Motor neuron (in vitro differentiated cells): ENCODE measurements at regions not wholly inside any gene's neighbourhood (a gene's known extent, or its start where the extent isn't known, plus 50 kb on each side); places are given as distances from the start of the nearest gene placed in this dataset.

ENCODE experiments used
- ATAC-seq, 8 experiments: fragments of 200-7000 bp; cut with Tn5 transposase; replicated peaks in 6 of 8; 2 replicates each; pipeline ENCODE4 v1.8.0; 2021; ENCODE audit warnings: mild to moderate bottlenecking in 8 of 8, moderate library complexity in 8 of 8
- H3K27ac ChIP-seq, 2 donors: fragments of 250-450 bp; sonication (Bioruptor Pico); 2 replicates each; pipeline ENCODE4 v1.9.0; 2021; ENCODE audit warnings: antibody characterized with exemption in 2 of 2, mild to moderate bottlenecking in 2 of 2, moderate library complexity in 1 of 2
- H3K4me1 ChIP-seq, 2 donors: fragments of 250-450 bp; sonication (Bioruptor Pico); replicated peaks in 1 of 2; 2 replicates each; pipeline ENCODE4 v1.6.1; 2021; ENCODE audit warnings: antibody characterized with exemption in 2 of 2, mild to moderate bottlenecking in 2 of 2, moderate library complexity in 1 of 2
- H3K4me3 ChIP-seq, 5 donors: fragments of 250-450 bp; sonication (Bioruptor Pico); 2 replicates each; pipeline ENCODE4 v1.9.0; 2021; ENCODE audit warnings: antibody characterized with exemption in 5 of 5, mild to moderate bottlenecking in 5 of 5, moderate library complexity in 4 of 5
- WGBS, 10 experiments: fragments of 450-650 bp; shearing (Covaris generic); methylation state at CpG; one replicate each; pipeline ENCODE4 v1.0.0; 2022; 5-methylcytosine and 5-hydroxymethylcytosine counted together
- in situ Hi-C, 9 experiments: fragments of 400-800 bp; cut with MboI; loops; one replicate each; pipeline ENCODE4 v1.15.0; 2021; ENCODE audit warnings: low sequenced_read_pairs in 9 of 9, low pct_unique_long_range_greater_than_20kb in 2 of 9; ENCODE audit not compliant: unreplicated experiment in 9 of 9

- Histone ChIP-seq H3K4me3 (no peak overlapping the region), H3K4me1 (peaks cover 0 to 3% of the 10 kb centered on the region in 2 donors), H3K27ac (no peak overlapping the region)
- ATAC-seq, result peak in 5 of 8 experiments; percentile 28 to 84 (median 74)
- 0 to 75% (median 25%) methylated on average over 2 of the region's 2 CpGs; no CpG with 5 or more reads in 3 of the 10 experiments for WGBS, 10 experiments
- in situ Hi-C loops, result loop anchor here in 4 of 9 experiments (25.0 kb wide), 1 partner anchor 856 kb away; no protein-coding TSS in a partner anchor
Measured at GRCh38 chr13:78993792-78994191, 334.8 kb upstream of the OBI1 start.

DNA sequence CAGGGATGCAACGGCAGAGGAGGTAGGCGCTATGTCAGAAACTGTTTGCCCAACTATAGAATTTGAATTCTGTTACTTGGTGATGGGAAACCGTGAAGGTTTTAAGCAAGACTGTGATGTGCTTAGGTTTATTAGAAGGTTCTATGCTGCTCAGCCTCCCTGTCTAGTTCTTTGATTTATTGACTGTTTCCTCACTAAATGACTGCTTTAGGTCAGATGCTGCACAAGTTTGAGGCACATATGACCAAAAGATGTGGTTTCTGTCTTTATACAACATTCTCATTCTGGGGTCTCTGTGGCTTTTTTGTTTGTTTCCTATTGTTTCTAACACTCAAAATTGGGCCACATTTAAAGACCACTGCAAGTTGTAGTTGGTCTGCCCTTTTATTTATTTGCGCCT lies 323.0 kb upstream of the OBI1 start:
- 41 to 100% (median 64%) methylated on average over 1 to 4 of the region's 4 CpGs for whole genome bisulfite sequencing, 10 experiments
- no peak for ATAC-seq
- Histone ChIP-seq H3K4me1 (no peaks in the 10 kb centered on the region), H3K4me3 (no peak overlapping the region), H3K27ac (no peak overlapping the region)
- in situ Hi-C loops, result loop anchor here in 4 of 9 experiments (25.0 kb wide), 1 partner anchor 845 kb away; no protein-coding TSS in a partner anchor

- Histone ChIP-seq H3K4me3 (no peak overlapping the region), H3K4me1 (no peaks in the 10 kb centered on the region), H3K27ac (no peak overlapping the region)
- 8 to 100% (median 94%) methylated on average over 1 to 5 of the region's 5 CpGs for WGBS, 10 experiments
- no peak for ATAC-seq
- in situ Hi-C loops, result loop anchor here in 6 of 9 experiments (10.0 to 25.0 kb wide), 2 partner anchors 842 to 845 kb away; no protein-coding TSS in a partner anchor
Measured at GRCh38 chr13:78979349-78979748, 320.4 kb upstream of the OBI1 start.

GRCh38 chr13:78978381-78978998 lies 319.5 kb upstream of the OBI1 start:
- no peak overlapping the region for H3K4me3 ChIP-seq
- H3K4me1 ChIP-seq, result no peaks in the 10 kb centered on the region
- no peak overlapping the region for H3K27ac ChIP-seq
- in situ Hi-C loops, result loop anchor here in 6 of 9 experiments (10.0 to 25.0 kb wide), 2 partner anchors 841 to 844 kb away; no protein-coding TSS in a partner anchor
- ATAC-seq, result peak; percentile 48 to 91 (median 68)
- whole genome bisulfite sequencing, 10 experiments, result 0 to 43% (median 14%) methylated on average over 1 to 2 of the region's 2 CpGs; no CpG with 5 or more reads in 4 of the 10 experiments

- Histone ChIP-seq H3K27ac (no peak overlapping the region), H3K4me3 (no peak overlapping the region), H3K4me1 (no peaks in the 10 kb centered on the region)
- in situ Hi-C loops, result loop anchor here in 6 of 9 experiments (10.0 to 25.0 kb wide), 2 partner anchors 840 to 843 kb away; no protein-coding TSS in a partner anchor
- ATAC-seq, result no peak
- WGBS, 10 experiments, result 40 to 100% (median 97%) methylated on average over 1 to 3 of the region's 3 CpGs
Measured at GRCh38 chr13:78977311-78977710, 318.4 kb upstream of the OBI1 start.

- ATAC-seq, result no peak
- in situ Hi-C loops, result loop anchor here in 6 of 9 experiments (10.0 to 25.0 kb wide), 2 partner anchors 839 to 842 kb away; no protein-coding TSS in a partner anchor
- no peak overlapping the region for H3K4me3 ChIP-seq
- no peaks in the 10 kb centered on the region for H3K4me1 ChIP-seq
- WGBS, 10 experiments, result 0 to 100% (median 93%) methylated on average over 1 to 5 of the region's 5 CpGs; no CpG with 5 or more reads in 1 of the 10 experiments
- no peak overlapping the region for H3K27ac ChIP-seq
Measured at GRCh38 chr13:78976696-78977095, 317.7 kb upstream of the OBI1 start.

GRCh38 chr13:78972561-78972960 lies 313.6 kb upstream of the OBI1 start:
- Histone ChIP-seq H3K4me1 (no peaks in the 10 kb centered on the region), H3K27ac (no peak overlapping the region), H3K4me3 (no peak overlapping the region)
- WGBS, 10 experiments, result 0 to 100% (median 49%) methylated on average over 1 to 3 of the region's 3 CpGs; no CpG with 5 or more reads in 2 of the 10 experiments
- in situ Hi-C loops, result loop anchor here in 3 of 9 experiments (10.0 to 25.0 kb wide), 2 partner anchors 835 to 838 kb away; no protein-coding TSS in a partner anchor
- ATAC-seq, result no peak

GRCh38 chr13:78971355-78972025 lies 312.5 kb upstream of the OBI1 start:
- WGBS, 10 experiments, result 0 to 86% (median 73%) methylated on average over 1 to 4 of the region's 4 CpGs; no CpG with 5 or more reads in 1 of the 10 experiments
- no peak overlapping the region for H3K27ac ChIP-seq
- in situ Hi-C loops, result loop anchor here in 3 of 9 experiments (10.0 to 25.0 kb wide), 2 partner anchors 834 to 837 kb away; no protein-coding TSS in a partner anchor
- ATAC-seq, result no peak
- H3K4me3 ChIP-seq, result no peak overlapping the region
- no peaks in the 10 kb centered on the region for H3K4me1 ChIP-seq

DNA sequence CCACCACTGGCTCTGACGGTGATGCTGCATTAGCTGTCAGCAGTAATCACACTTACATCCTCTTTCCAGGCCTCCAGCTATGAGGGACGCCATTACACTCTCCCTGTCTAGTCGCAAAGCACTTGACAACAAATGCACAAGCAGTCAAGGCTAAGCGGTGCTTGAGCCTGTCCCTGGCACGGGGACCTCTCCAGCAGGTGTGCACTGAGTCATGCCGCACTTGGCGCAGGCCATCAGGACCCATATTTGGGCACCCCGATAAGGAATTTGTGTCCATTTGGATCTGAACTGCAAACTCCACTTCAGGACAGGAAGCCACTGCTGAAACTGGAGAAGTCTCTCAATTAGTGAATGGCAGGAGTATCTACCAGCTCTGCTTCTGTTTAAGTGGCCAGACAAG lies 301.9 kb upstream of the OBI1 start:
- Histone ChIP-seq H3K4me3 (no peak overlapping the region), H3K27ac (no peak overlapping the region), H3K4me1 (no peaks in the 10 kb centered on the region)
- 0 to 100% (median 87%) methylated on average over 1 to 7 of the region's 8 CpGs; no CpG with 5 or more reads in 1 of the 10 experiments for WGBS, 10 experiments
- in situ Hi-C loops, result loop anchor here in 1 of 9 experiments (25.0 kb wide), 1 partner anchor 824 kb away; no protein-coding TSS in a partner anchor
- no peak for ATAC-seq

GRCh38 chr13:78958006-78958405 lies 299.1 kb upstream of the OBI1 start:
- peak in 5 of 8 experiments; percentile 25 to 64 (median 42) for ATAC-seq
- no peaks in the 10 kb centered on the region for H3K4me1 ChIP-seq
- in situ Hi-C loops, result loop anchor here in 1 of 9 experiments (25.0 kb wide), 1 partner anchor 821 kb away; no protein-coding TSS in a partner anchor
- 0 to 83% (median 57%) methylated on average over 1 to 5 of the region's 5 CpGs; no CpG with 5 or more reads in 1 of the 10 experiments for WGBS, 10 experiments
- H3K27ac ChIP-seq, result no peak overlapping the region
- no peak overlapping the region for H3K4me3 ChIP-seq

GRCh38 chr13:78940455-78941130 lies 281.6 kb upstream of the OBI1 start:
- WGBS, 10 experiments, result 0 to 71% (median 16%) methylated on average over 1 to 3 of the region's 3 CpGs; no CpG with 5 or more reads in 2 of the 10 experiments
- Histone ChIP-seq H3K4me1 (peaks cover 6 to 21% of the 10 kb centered on the region in 2 donors), H3K27ac (no peak overlapping the region), H3K4me3 (no peak overlapping the region)
- in situ Hi-C loops, result no loop called here
- ATAC-seq, result peak in 5 of 8 experiments; percentile 45 to 91 (median 84)

GRCh38 chr13:78934336-78934735 lies 275.4 kb upstream of the OBI1 start:
- no peak overlapping the region for H3K27ac ChIP-seq
- WGBS, 10 experiments, result 0 to 100% (median 89%) methylated on average over 1 to 9 of the region's 13 CpGs; no CpG with 5 or more reads in 3 of the 10 experiments
- in situ Hi-C loops, result no loop called here
- ATAC-seq, result no peak
- no peak overlapping the region for H3K4me3 ChIP-seq
- H3K4me1 ChIP-seq, result peaks cover 0 to 3% of the 10 kb centered on the region in 2 donors
